Liver (tissue), 3 donors: ENCODE measurements at regions not wholly inside any gene's neighbourhood (a gene's known extent, or its start where the extent isn't known, plus 50 kb on each side); places are given as distances from the start of the nearest gene placed in this dataset.

ENCODE experiments used
- CTCF ChIP-seq: fragments of 150-350 bp; IDR thresholded peaks from 2 replicates; pipeline ENCODE4 v1.5.1; 2017; ENCODE audit warnings: improper control_type of control experiment, low read depth, low read length; ENCODE audit not compliant: missing input control
- JUND ChIP-seq, 2 donors: IDR thresholded peaks; 2 replicates each; pipeline ENCODE4 v1.6.1; 2016; ENCODE audit warnings: antibody characterized with exemption in 2 of 2
- MAX ChIP-seq: IDR thresholded peaks from 2 replicates; pipeline ENCODE4 v1.6.1; 2016; ENCODE audit warnings: antibody characterized with exemption
- NR2F2 ChIP-seq: IDR thresholded peaks from 2 replicates; pipeline ENCODE4 v1.6.1; 2016; ENCODE audit warnings: antibody characterized with exemption
- TAF1 ChIP-seq: conservative IDR thresholded peaks from 2 replicates; pipeline ENCODE4 v1.6.1; 2016; ENCODE audit warnings: antibody characterized with exemption, mild to moderate bottlenecking
- TF ChIP-seq, protein P1 (sequence below): IDR thresholded peaks from 2 replicates; pipeline ENCODE4 v1.6.1; 2016; ENCODE audit warnings: antibody characterized with exemption
- donor health status: healthy.
- donor health status: healthy.

DNA sequence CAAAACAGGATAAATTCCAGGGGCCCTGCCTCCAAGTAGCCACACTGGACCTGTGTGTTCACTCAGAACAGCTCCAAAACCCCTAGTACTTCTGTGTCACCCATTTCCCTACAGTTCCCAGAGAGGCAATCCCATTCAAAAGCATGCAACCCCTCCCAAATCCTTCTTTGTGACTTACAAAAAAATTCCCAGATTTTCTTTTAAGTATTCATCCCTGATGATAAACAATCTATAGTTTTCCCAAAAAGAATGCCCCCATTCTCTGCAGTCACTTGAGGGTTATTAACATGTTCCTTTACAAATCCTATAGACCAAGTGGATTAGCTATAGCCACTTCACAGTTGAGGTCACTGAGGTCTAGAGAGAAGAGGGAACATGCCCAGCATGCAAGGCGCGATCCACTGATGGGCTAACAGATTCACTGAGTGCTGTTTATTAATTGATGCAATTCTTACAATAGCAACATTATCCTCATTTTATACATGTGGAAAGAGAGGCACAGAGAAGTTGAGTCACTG lies 85.4 kb downstream of the MYL12B start:
- TF ChIP-seq, protein P1, sequence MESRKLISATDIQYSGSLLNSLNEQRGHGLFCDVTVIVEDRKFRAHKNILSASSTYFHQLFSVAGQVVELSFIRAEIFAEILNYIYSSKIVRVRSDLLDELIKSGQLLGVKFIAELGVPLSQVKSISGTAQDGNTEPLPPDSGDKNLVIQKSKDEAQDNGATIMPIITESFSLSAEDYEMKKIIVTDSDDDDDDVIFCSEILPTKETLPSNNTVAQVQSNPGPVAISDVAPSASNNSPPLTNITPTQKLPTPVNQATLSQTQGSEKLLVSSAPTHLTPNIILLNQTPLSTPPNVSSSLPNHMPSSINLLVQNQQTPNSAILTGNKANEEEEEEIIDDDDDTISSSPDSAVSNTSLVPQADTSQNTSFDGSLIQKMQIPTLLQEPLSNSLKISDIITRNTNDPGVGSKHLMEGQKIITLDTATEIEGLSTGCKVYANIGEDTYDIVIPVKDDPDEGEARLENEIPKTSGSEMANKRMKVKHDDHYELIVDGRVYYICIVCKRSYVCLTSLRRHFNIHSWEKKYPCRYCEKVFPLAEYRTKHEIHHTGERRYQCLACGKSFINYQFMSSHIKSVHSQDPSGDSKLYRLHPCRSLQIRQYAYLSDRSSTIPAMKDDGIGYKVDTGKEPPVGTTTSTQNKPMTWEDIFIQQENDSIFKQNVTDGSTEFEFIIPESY = no peak
- TF ChIP-seq CTCF (no peak), MAX (no peak), TAF1 (no peak), NR2F2 (no peak), JUND (IDR thresholded peaks at IDR 0.05) (no peak)
